Left kidney (tissue), 1 donor: ENCODE measurements at regions not wholly inside any gene's neighbourhood (a gene's known extent, or its start where the extent isn't known, plus 50 kb on each side); places are given as distances from the start of the nearest gene placed in this dataset.
A peak's percentile ranks its signal among the peaks of the same experiment; 100 is the strongest.

Source experiments
- DNase-seq: peaks from one replicate; pipeline ENCODE4 v3.0.0-alpha.2; 2013

- no peak for DNase-seq
These were observed 179.8 kb downstream of the METTL4 start for GRCh38 chr18:2391470-2391869.

GRCh38 chr18:2392446-2392845, 178.9 kb downstream of the METTL4 start:
- no peak for DNase-seq

- DNase-seq: no peak
These were observed 176.6 kb downstream of the METTL4 start for GRCh38 chr18:2394684-2395083.

- no peak for DNase-seq
These were observed 175.7 kb downstream of the METTL4 start for GRCh38 chr18:2395427-2396161.

GRCh38 chr18:2396162-2396505, 175.2 kb downstream of the METTL4 start:
- no peak for DNase-seq

- DNase-seq: no peak
These were observed 170.6 kb downstream of the METTL4 start for GRCh38 chr18:2400701-2401196.

- DNase-seq: no peak
These were observed 169.2 kb downstream of the METTL4 start for GRCh38 chr18:2402084-2402483.

- DNase-seq: no peak
These were observed 164.8 kb downstream of the METTL4 start for GRCh38 chr18:2406544-2406943.

- DNase-seq: no peak
These were observed 163.3 kb downstream of the METTL4 start for GRCh38 chr18:2407961-2408360.

- DNase-seq: no peak
These were observed 161.4 kb downstream of the METTL4 start for GRCh38 chr18:2409906-2410305.

GRCh38 chr18:2410688-2411087, 160.6 kb downstream of the METTL4 start:
- peak; percentile 31 for DNase-seq

- no peak for DNase-seq
These were observed 159.8 kb downstream of the METTL4 start for GRCh38 chr18:2411381-2411960.

- DNase-seq: no peak
These were observed 159.0 kb downstream of the METTL4 start for GRCh38 chr18:2412281-2412680.

GRCh38 chr18:2412996-2413751, 158.1 kb downstream of the METTL4 start:
- DNase-seq: no peak

- DNase-seq: no peak
These were observed 157.1 kb downstream of the METTL4 start for GRCh38 chr18:2414235-2414634.

GRCh38 chr18:2415656-2416055, 155.6 kb downstream of the METTL4 start:
- no peak for DNase-seq

GRCh38 chr18:2417861-2418610, 153.3 kb downstream of the METTL4 start:
- DNase-seq: no peak

- DNase-seq: no peak
These were observed 150.9 kb downstream of the METTL4 start for GRCh38 chr18:2420367-2420766.

GRCh38 chr18:2423761-2424160, 147.5 kb downstream of the METTL4 start:
- no peak for DNase-seq

- DNase-seq: no peak
These were observed 146.9 kb downstream of the METTL4 start for GRCh38 chr18:2424420-2424819.

GRCh38 chr18:2425426-2426317, 145.6 kb downstream of the METTL4 start:
- no peak for DNase-seq
